Neural progenitor cell (in vitro differentiated cells): ENCODE measurements at regions not wholly inside any gene's neighbourhood (a gene's known extent, or its start where the extent isn't known, plus 50 kb on each side); places are given as distances from the start of the nearest gene placed in this dataset.
"Not testable (repeated sequence)": the region's sequence is repeated elsewhere in the genome, so short reads cannot be mapped to it uniquely, and the experiment has no call there.

ENCODE experiments used
- CTCF ChIP-seq: fragments of 200-600 bp; sonication (generic); IDR thresholded peaks from 2 replicates; pipeline ENCODE4 v1.5.1; 2017; ENCODE audit warnings: antibody characterized with exemption, mild to moderate bottlenecking
- EZH2 ChIP-seq: fragments of 200-600 bp; sonication (generic); IDR thresholded peaks from 2 replicates; pipeline ENCODE4 v1.6.1; 2017; ENCODE audit warnings: antibody characterized with exemption, mild to moderate bottlenecking, moderate library complexity
- EZH2phosphoT487 ChIP-seq: fragments of 200-600 bp; sonication (generic); IDR thresholded peaks from 2 replicates; pipeline ENCODE4 v1.6.1; 2017; ENCODE audit warnings: antibody characterized with exemption

GRCh38 chr7:1356853-1357252, 102.4 kb downstream of the MICALL2 start:
- TF ChIP-seq CTCF, EZH2phosphoT487, EZH2: not testable (repeated sequence)
